Right lobe of liver (tissue), 4 donors: ENCODE measurements at regions not wholly inside any gene's neighbourhood (a gene's known extent, or its start where the extent isn't known, plus 50 kb on each side); places are given as distances from the start of the nearest gene placed in this dataset.

Experiments used
- POLR2A ChIP-seq: fragments of 450-650 bp; IDR thresholded peaks from one replicate; pipeline ENCODE4 v1.6.1; 2017; ENCODE audit warnings: antibody characterized with exemption, mild to moderate bottlenecking
- TF ChIP-seq, protein P1 (sequence below), 4 donors: fragments of 200-600 bp in 3 of 4; fragments of 450-650 bp in 1 of 4; IDR thresholded peaks; one replicate each; pipeline versions ENCODE4 v1.5.1 to v1.8.0; 2016 to 2022; ENCODE audit warnings: antibody characterized with exemption in 4 of 4, mild to moderate bottlenecking in 2 of 4
- donor health status: DM: no; HTN: no; CAD: no.
- donor health status: DM: no; HTN: no; CAD: no.
- donor health status: DM: no; HTN: yes; CAD: no.

DNA sequence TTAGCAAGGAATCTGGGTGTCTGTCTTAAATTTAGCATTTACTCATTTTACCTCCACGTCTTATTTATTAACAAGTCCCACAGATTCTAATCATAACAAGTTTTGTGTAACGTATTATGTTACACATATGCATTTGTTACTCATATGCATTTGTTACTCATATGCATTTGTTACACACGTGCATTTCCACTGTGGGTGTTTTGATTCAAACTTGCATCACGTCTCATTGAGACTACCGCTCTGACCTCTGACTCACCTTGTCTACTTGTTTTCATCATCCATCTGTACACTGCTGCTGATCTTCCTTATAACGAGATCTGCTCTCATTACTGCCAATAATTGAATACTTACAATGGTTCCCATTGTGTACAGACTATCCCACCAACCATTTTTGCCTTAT lies 1141.4 kb downstream of the TBL1XR1 start:
- TF ChIP-seq, protein P1, sequence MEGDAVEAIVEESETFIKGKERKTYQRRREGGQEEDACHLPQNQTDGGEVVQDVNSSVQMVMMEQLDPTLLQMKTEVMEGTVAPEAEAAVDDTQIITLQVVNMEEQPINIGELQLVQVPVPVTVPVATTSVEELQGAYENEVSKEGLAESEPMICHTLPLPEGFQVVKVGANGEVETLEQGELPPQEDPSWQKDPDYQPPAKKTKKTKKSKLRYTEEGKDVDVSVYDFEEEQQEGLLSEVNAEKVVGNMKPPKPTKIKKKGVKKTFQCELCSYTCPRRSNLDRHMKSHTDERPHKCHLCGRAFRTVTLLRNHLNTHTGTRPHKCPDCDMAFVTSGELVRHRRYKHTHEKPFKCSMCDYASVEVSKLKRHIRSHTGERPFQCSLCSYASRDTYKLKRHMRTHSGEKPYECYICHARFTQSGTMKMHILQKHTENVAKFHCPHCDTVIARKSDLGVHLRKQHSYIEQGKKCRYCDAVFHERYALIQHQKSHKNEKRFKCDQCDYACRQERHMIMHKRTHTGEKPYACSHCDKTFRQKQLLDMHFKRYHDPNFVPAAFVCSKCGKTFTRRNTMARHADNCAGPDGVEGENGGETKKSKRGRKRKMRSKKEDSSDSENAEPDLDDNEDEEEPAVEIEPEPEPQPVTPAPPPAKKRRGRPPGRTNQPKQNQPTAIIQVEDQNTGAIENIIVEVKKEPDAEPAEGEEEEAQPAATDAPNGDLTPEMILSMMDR (IDR thresholded peaks at IDR 0.05) = no peak
- TF ChIP-seq POLR2A = no peak
